ENCODE measurements at regions not wholly inside any gene's neighbourhood (a gene's known extent, or its start where the extent isn't known, plus 50 kb on each side); places are given as distances from the start of the nearest gene placed in this dataset.

DNA sequence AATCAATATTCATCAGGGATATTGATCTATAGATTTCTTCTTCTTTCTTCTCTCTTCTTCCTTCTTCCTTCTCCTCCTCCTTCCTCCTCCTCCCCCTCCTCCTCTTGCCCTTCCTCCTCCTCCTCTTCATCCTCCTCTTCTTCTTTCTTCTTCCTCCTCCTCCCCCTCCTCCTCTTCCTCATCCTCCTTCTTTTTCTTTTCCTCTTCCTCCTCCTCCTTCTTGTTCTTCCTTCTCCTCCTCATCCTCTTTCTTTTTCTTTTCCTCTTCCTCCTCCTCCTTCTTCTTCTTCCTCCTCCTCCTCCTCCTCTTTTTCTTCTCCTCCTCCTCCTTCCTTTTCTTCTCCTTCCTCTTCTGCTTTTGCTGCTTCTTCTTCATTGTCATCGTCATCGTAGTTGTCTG, 52.4 kb upstream of the SERINC1 start:
- Histone ChIP-seq H3K27ac (no peak overlapping the region), H3K4me3 (no peak overlapping the region), H3K27me3 (no peaks in the 10 kb centered on the region), H3K36me3 (no peaks in the 10 kb centered on the region), H3K4me1 (no peaks in the 10 kb centered on the region), H3K9me3 (no peaks in the 10 kb centered on the region)
- no peak for DNase-seq
- TF ChIP-seq CTCF (IDR thresholded peaks at IDR 0.05) = no peak
- intact Hi-C loops (cut with DNase I; ENCODE audit: low total_unique reads) = no loop called here

DNA sequence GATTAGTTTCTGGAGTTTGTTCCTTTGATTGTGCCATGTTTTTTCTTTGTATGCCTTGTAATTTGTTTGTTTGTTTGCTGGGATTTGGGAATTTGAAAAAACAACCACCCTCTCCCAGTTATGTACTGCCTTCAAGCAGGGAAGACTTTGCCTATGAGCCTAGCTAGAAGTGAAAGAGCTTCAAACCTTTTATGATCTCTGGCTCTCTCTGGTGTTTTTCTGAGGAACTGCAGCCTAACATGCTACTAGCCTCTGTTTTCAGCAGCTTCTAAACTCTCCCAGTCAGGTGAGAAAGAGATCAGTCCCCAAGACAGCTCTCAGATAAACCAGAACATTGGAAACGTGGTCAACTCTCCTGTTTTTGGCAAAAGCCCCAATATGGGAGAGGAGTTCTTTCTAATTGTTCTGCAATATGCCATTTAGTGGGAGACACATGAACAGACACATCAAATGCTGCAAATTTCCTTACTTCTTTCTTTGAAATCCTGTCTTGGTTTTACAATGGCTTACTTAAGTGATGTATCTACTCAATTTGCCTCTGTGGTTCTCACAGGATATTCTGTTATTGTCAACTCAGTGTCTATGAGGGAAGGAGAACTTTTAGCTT, 58.9 kb upstream of the SERINC1 start:
- peak in 1 of 2 donors; percentile 33 for DNase-seq
- intact Hi-C loops (cut with DNase I; ENCODE audit: low total_unique reads) = no loop called here
- TF ChIP-seq CTCF (IDR thresholded peaks at IDR 0.05) = peak; percentile 83 to 88
- Histone ChIP-seq H3K9me3 (no peaks in the 10 kb centered on the region), H3K27ac (no peak overlapping the region), H3K4me1 (no peaks in the 10 kb centered on the region), H3K4me3 (no peak overlapping the region), H3K36me3 (no peaks in the 10 kb centered on the region), H3K27me3 (no peaks in the 10 kb centered on the region)

GRCh38 chr6:122548281-122548680, 61.9 kb upstream of the PKIB start:
- H3K4me1 ChIP-seq = no peaks in the 10 kb centered on the region
- no peaks in the 10 kb centered on the region for H3K27me3 ChIP-seq
- no peak overlapping the region for H3K4me3 ChIP-seq
- H3K9me3 ChIP-seq = no peaks in the 10 kb centered on the region
- TF ChIP-seq CTCF (IDR thresholded peaks at IDR 0.05) = no peak
- no peaks in the 10 kb centered on the region for H3K36me3 ChIP-seq
- DNase-seq = no peak
- intact Hi-C loops (cut with DNase I; ENCODE audit: low total_unique reads) = no loop called here
- no peak overlapping the region for H3K27ac ChIP-seq

GRCh38 chr6:122548820-122549219, 61.4 kb upstream of the PKIB start:
- no peaks in the 10 kb centered on the region for H3K9me3 ChIP-seq
- no peak for TF ChIP-seq CTCF (IDR thresholded peaks at IDR 0.05)
- H3K27ac ChIP-seq = no peak overlapping the region
- H3K27me3 ChIP-seq = no peaks in the 10 kb centered on the region
- no peaks in the 10 kb centered on the region for H3K36me3 ChIP-seq
- no peak for DNase-seq
- H3K4me3 ChIP-seq = no peak overlapping the region
- intact Hi-C loops (cut with DNase I; ENCODE audit: low total_unique reads) = no loop called here
- no peaks in the 10 kb centered on the region for H3K4me1 ChIP-seq

DNA sequence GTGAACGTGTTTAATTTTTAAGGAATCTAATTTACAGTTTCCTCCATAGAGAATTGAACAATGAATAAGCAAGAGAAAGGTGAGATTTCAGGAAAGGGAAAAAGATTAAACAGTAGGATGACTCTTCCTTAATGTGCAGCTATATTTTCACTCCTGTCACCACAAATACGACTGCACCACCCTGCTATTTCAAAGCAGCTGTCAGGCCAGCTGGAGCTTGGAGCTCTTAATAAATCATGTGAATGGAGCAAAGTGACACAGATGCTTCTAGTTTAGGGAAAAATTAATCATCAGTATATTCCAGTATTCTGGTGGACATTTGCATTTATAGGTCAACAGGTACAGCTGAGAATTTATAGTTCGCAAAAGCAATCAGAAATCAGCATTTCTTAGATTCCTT, 56.5 kb upstream of the PKIB start:
- no peaks in the 10 kb centered on the region for H3K27me3 ChIP-seq
- H3K4me3 ChIP-seq = no peak overlapping the region
- no peaks in the 10 kb centered on the region for H3K4me1 ChIP-seq
- DNase-seq = no peak
- H3K9me3 ChIP-seq = no peaks in the 10 kb centered on the region
- intact Hi-C loops (cut with DNase I; ENCODE audit: low total_unique reads) = no loop called here
- no peak overlapping the region for H3K27ac ChIP-seq
- no peak for TF ChIP-seq CTCF (IDR thresholded peaks at IDR 0.05)
- no peaks in the 10 kb centered on the region for H3K36me3 ChIP-seq

DNA sequence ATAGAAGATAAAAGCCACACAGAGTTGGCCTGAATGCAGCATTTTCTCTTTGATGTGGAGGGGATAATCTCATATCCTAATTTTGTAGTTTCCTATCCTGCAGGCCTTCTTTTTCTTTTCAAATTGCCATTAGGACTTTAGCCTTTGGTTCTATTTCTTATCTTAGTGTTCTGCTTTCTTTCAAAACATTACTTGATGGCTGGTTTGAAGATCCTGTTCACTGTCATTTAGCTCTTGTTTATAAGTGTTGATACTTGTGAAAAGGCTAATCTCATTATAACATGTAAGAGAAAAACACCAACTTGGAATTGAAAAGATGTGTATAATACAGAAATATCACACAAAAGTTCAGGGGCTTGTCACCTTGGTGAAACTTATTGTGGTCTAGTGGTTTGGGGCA, 54.6 kb upstream of the PKIB start:
- H3K27ac ChIP-seq = no peak overlapping the region
- no peaks in the 10 kb centered on the region for H3K27me3 ChIP-seq
- no peak overlapping the region for H3K4me3 ChIP-seq
- no peaks in the 10 kb centered on the region for H3K36me3 ChIP-seq
- no peak for DNase-seq
- no peak for TF ChIP-seq CTCF (IDR thresholded peaks at IDR 0.05)
- intact Hi-C loops (cut with DNase I; ENCODE audit: low total_unique reads) = no loop called here
- H3K9me3 ChIP-seq = no peaks in the 10 kb centered on the region
- H3K4me1 ChIP-seq = no peaks in the 10 kb centered on the region

Measured in tibial artery (tissue), 4 donors.